CD4-positive, alpha-beta T cell (primary cell): ENCODE measurements at regions not wholly inside any gene's neighbourhood (a gene's known extent, or its start where the extent isn't known, plus 50 kb on each side); places are given as distances from the start of the nearest gene placed in this dataset.

ENCODE experiments used
- ATAC-seq: fragments of 200-7000 bp; cut with Tn5 transposase; one replicate; pipeline ENCODE4 v1.10.0; 2022; ENCODE audit warnings: mild to moderate bottlenecking; ENCODE audit not compliant: poor library complexity
- CTCF ChIA-PET: fragments of 350-600 bp; sonication (Branson Sonifier 250); formaldehyde crosslinking; loops from one replicate; lab custom pipeline; 2021; ENCODE audit warnings: antibody characterized with exemption, inconsistent platforms; lab: Charles Lee
- POLR2A ChIA-PET: fragments of 350-600 bp; sonication (Branson Sonifier 250); formaldehyde crosslinking; loops from one replicate; lab custom pipeline; 2021; ENCODE audit warnings: antibody characterized with exemption, inconsistent platforms; lab: Charles Lee
- DNase-seq, 14 experiments: peaks; one replicate each; pipeline ENCODE4 v3.0.0-alpha.2; 2013 to 2020; ENCODE audit warnings: mixed read lengths in 2 of 14
- H3K27ac ChIP-seq, 2 donors: one replicate each; pipeline versions ENCODE4 v1.5.1 to v1.7.0; 2013; ENCODE audit warnings: low read length in 2 of 2, low read depth in 1 of 2, mild to moderate bottlenecking in 1 of 2
- H3K27me3 ChIP-seq, 2 experiments: 1 replicate in 1 of 2; 2 replicates in 1 of 2; pipeline versions ENCODE4 v1.6.1 to v1.7.0; 2013; ENCODE audit warnings: low read length in 2 of 2, control low read depth in 1 of 2, mild to moderate bottlenecking in 1 of 2, moderate library complexity in 1 of 2; ENCODE audit not compliant: insufficient read depth in 2 of 2, control insufficient read depth in 1 of 2
- H3K36me3 ChIP-seq: one replicate; pipeline ENCODE4 v1.6.1; 2013; ENCODE audit warnings: low read length, control low read depth; ENCODE audit not compliant: insufficient read depth
- H3K4me1 ChIP-seq: one replicate; pipeline ENCODE4 v1.6.1; 2013; ENCODE audit warnings: low read length, control low read depth; ENCODE audit not compliant: insufficient read depth
- H3K4me3 ChIP-seq: one replicate; pipeline ENCODE4 v1.5.1; 2013; ENCODE audit warnings: mild to moderate bottlenecking, low read length, moderate library complexity
- H3K9me3 ChIP-seq, 2 experiments: 1 replicate in 1 of 2; 2 replicates in 1 of 2; pipeline versions ENCODE4 v1.6.1 to v1.7.0; 2013; ENCODE audit warnings: low read length in 2 of 2, mild to moderate bottlenecking in 2 of 2, control low read depth in 1 of 2, moderate library complexity in 1 of 2; ENCODE audit not compliant: control insufficient read depth in 1 of 2, insufficient read depth in 1 of 2
- H3K27ac Mint-ChIP-seq: one replicate; pipeline ENCODE4 v1.8.0; 2020; ENCODE audit warnings: mixed read lengths
- H3K27me3 Mint-ChIP-seq: one replicate; pipeline ENCODE4 v1.8.0; 2021; ENCODE audit warnings: mixed read lengths
- H3K36me3 Mint-ChIP-seq: one replicate; pipeline ENCODE4 v1.8.0; 2021; ENCODE audit warnings: low read depth, mixed read lengths
- H3K4me1 Mint-ChIP-seq: one replicate; pipeline ENCODE4 v1.8.0; 2021; ENCODE audit warnings: low read depth, mixed read lengths
- H3K4me3 Mint-ChIP-seq: one replicate; pipeline ENCODE4 v1.8.0; 2020; ENCODE audit warnings: mild to moderate bottlenecking, mixed read lengths
- H3K9me3 Mint-ChIP-seq: one replicate; pipeline ENCODE4 v1.8.0; 2020; ENCODE audit warnings: mixed read lengths
- intact Hi-C, 2 experiments: fragments of 100-400 bp; cut with DNase I in 1 of 2; cut with micrococcal nuclease in 1 of 2; formaldehyde crosslinking; loops; one replicate each; pipeline versions ENCODE4 v1.15.1 to v1.9.0; 2023 to 2025; cut with DNase I, micrococcal nuclease
- TF ChIP-seq, protein P1 (sequence below): fragments of 200-600 bp; IDR thresholded peaks from one replicate; pipeline ENCODE4 v1.8.0; 2022; ENCODE audit warnings: antibody characterized with exemption, mild to moderate bottlenecking

DNA sequence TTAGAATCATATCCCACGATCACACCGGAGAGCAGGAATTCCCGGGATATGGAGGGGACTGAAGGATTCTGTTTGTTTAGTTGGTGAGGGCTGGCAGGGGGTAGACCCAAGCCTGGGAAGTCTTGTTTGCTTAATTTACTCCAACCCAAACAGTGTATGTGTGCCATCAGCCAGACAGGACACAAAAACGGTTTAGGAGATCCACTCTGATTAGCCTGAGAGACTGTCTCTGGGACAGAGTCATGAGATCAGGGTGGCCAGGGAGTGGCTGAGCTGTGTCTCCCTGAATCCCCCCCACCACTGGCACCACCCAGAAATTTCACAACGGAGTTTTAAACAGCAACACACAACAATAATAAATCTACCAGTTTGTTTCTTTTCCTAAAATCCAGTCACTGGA, 127.0 kb downstream of the RBFOX3 start:
- DNase-seq = no peak
- Mint-ChIP-seq H3K27ac (no peak overlapping the region), H3K36me3 (no peaks in the 10 kb centered on the region), H3K4me3 (no peak overlapping the region), H3K9me3 (no peaks in the 10 kb centered on the region), H3K4me1 (no peaks in the 10 kb centered on the region), H3K27me3 (peaks cover 68% of the 10 kb centered on the region)
- CTCF ChIA-PET = no interaction called here
- Histone ChIP-seq H3K4me1 (no peaks in the 10 kb centered on the region), H3K27me3 (peaks cover 41 to 57% of the 10 kb centered on the region in 2 experiments), H3K9me3 (peaks cover 0 to 8% of the 10 kb centered on the region in 2 experiments), H3K27ac (no peak overlapping the region), H3K4me3 (no peak overlapping the region), H3K36me3 (no peaks in the 10 kb centered on the region)
- POLR2A ChIA-PET = no interaction called here
- intact Hi-C loops = no loop called here
- TF ChIP-seq, protein P1, sequence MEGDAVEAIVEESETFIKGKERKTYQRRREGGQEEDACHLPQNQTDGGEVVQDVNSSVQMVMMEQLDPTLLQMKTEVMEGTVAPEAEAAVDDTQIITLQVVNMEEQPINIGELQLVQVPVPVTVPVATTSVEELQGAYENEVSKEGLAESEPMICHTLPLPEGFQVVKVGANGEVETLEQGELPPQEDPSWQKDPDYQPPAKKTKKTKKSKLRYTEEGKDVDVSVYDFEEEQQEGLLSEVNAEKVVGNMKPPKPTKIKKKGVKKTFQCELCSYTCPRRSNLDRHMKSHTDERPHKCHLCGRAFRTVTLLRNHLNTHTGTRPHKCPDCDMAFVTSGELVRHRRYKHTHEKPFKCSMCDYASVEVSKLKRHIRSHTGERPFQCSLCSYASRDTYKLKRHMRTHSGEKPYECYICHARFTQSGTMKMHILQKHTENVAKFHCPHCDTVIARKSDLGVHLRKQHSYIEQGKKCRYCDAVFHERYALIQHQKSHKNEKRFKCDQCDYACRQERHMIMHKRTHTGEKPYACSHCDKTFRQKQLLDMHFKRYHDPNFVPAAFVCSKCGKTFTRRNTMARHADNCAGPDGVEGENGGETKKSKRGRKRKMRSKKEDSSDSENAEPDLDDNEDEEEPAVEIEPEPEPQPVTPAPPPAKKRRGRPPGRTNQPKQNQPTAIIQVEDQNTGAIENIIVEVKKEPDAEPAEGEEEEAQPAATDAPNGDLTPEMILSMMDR = no peak
- ATAC-seq = no peak

DNA sequence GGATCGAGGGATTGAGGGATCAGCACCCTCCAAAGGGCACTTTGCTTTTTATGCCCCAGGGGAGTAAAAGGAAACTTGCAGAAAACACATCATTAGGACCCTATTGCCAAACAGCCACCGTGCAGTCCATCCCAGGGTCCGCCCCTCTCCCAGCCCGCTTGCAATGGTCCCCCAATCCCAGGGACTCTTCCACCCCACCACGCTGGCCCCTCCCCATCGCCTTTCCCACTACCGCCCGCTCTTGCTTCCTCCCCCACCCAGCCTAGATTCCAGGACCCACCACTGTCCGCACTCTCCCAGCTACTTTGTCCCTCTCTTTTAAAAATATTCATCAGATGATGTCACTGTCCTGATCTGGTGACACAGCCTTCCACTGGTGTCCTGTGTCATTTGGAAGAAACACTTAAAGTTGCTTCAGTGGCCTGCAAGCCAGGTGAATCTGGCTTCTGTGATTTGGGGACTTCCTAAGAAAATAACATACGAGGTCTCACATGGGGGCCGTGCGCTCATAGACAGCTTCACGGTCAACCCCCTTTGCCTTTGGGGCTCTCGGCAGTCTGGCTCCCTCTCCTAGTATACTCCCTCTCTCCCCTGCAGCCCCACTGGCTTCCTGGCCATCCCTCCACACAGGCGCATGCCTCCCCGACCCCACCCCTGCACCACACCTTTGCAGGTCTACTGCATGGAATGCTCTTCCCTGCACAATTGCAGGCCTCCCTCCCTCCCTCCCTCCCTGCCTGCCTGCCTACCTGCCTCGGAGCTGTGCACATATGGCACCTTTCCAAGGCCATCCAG, 127.9 kb downstream of the RBFOX3 start:
- CTCF ChIA-PET = no interaction called here
- H3K9me3 Mint-ChIP-seq = no peaks in the 10 kb centered on the region
- H3K36me3 Mint-ChIP-seq = no peaks in the 10 kb centered on the region
- TF ChIP-seq, protein P1 = no peak
- POLR2A ChIA-PET = no interaction called here
- H3K27ac Mint-ChIP-seq = no peak overlapping the region
- DNase-seq (no peak), ATAC-seq (no peak)
- intact Hi-C loops = no loop called here
- H3K4me3 Mint-ChIP-seq = no peak overlapping the region
- Histone ChIP-seq H3K27me3 (peaks cover 38 to 57% of the 10 kb centered on the region in 2 experiments), H3K9me3 (peaks cover 0 to 9% of the 10 kb centered on the region in 2 experiments), H3K4me3 (no peak overlapping the region), H3K27ac (no peak overlapping the region), H3K4me1 (no peaks in the 10 kb centered on the region), H3K36me3 (no peaks in the 10 kb centered on the region)
- H3K27me3 Mint-ChIP-seq = peaks cover 75% of the 10 kb centered on the region
- no peaks in the 10 kb centered on the region for H3K4me1 Mint-ChIP-seq

GRCh38 chr17:79479876-79480275, 131.0 kb downstream of the RBFOX3 start:
- no peaks in the 10 kb centered on the region for H3K4me1 ChIP-seq
- Mint-ChIP-seq H3K4me3 (no peak overlapping the region), H3K27me3 (peaks cover 72% of the 10 kb centered on the region), H3K27ac (no peak overlapping the region), H3K4me1 (no peaks in the 10 kb centered on the region), H3K9me3 (no peaks in the 10 kb centered on the region), H3K36me3 (no peaks in the 10 kb centered on the region)
- peaks cover 26 to 42% of the 10 kb centered on the region in 2 experiments for H3K27me3 ChIP-seq
- no peak overlapping the region for H3K4me3 ChIP-seq
- intact Hi-C loops = no loop called here
- peaks cover 0 to 9% of the 10 kb centered on the region in 2 experiments for H3K9me3 ChIP-seq
- ChIA-PET POLR2A (no interaction called here), CTCF (no interaction called here)
- TF ChIP-seq, protein P1 = no peak
- no peak overlapping the region for H3K27ac ChIP-seq
- H3K36me3 ChIP-seq = no peaks in the 10 kb centered on the region
- DNase-seq (no peak), ATAC-seq (no peak)
